Glomerular visceral epithelial cell (primary cell): ENCODE measurements at regions not wholly inside any gene's neighbourhood (a gene's known extent, or its start where the extent isn't known, plus 50 kb on each side); places are given as distances from the start of the nearest gene placed in this dataset.

Source experiments
- DNase-seq: peaks from one replicate; pipeline ENCODE4 v3.0.0-alpha.2; 2016; ENCODE audit errors: extremely low spot score

- DNase-seq: no peak
Observed at GRCh38 chr16:82358606-82359221, 188.7 kb upstream of the MPHOSPH6 start.

DNA sequence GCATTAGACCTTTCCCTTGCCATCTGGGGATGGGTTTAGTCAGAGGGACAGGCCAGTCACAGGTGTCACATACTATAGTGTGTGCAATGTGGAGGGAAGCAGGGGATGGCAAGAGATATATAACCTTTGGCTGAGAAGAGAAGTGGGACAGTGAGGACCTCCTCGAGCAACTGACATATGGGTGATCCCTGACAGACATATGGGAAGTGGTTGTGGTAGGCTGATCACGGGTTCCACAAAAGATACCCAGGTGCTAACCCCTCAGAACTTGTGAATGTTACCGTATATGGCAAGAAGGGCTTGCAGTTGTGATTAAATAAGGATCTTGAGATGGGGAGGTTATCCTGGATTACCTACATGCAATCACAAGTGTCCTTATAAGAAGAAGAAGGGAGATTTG is 188.1 kb upstream of the MPHOSPH6 start:
- no peak for DNase-seq

GRCh38 chr16:82357237-82357636 is 187.2 kb upstream of the MPHOSPH6 start:
- DNase-seq: no peak

DNA sequence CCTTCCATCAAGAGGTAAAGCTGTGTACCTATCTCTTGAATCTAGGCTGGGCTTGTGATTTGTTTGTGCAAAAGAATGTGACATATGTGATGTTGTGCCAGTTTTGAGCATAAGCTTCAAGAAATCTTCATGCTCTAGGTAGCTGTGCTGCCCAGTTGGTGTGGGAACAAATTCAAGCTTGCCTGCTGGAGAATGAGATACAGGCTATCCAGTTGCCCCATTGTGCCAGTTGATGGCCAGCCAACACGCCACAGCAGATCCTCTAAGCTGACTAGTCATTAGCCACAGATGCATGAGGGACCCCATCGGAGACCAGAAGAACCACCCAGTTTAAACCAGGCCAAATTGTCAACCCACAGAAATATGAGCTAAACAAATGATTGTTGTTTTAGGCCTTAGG is 180.5 kb upstream of the MPHOSPH6 start:
- no peak for DNase-seq

- DNase-seq: no peak
Observed at GRCh38 chr16:82345318-82345717, 175.3 kb upstream of the MPHOSPH6 start.

DNA sequence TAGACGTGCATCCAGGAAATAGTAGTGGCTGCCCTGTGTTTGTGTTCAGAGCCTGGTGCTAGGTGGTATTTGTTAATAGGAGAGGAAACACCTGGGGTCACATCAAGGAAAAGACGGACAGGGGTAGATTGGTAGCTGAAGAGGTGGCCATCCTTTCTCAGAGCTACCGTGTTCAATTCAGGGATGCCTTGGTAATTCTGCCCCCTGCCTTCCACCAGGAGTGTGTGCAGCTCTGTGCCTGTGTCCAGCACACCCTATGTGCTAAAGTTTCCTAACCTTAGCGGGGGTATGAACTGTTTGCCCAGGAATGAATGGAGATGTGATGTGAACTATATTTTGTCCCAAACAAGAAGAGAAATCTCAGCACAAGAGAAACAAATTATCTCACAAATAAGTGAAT is 174.1 kb upstream of the MPHOSPH6 start:
- DNase-seq: no peak

DNA sequence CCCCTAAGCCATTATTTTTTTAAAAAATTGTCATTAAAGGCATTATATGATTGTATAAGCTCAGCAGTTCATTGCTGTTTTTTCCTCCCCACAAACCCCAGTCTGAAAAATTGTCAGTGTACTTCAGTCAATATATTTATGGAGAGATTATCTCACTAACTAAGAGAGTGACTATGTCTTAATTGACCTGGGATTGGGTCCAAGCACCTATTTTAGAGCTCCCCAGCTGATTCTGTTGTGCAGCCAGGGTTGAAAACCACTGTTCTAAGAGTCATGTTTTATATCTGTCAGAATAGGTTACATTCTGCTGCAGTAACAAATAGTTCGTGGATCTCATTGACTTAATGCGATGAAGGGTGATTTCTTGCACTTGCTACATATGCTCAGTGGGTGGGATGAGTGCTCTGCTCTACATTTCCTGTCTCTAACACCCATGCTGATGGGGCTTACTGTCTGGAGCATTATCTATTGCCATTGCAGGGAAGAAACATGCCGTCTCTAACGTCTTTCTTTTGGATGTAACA is 171.2 kb upstream of the MPHOSPH6 start:
- no peak for DNase-seq

DNA sequence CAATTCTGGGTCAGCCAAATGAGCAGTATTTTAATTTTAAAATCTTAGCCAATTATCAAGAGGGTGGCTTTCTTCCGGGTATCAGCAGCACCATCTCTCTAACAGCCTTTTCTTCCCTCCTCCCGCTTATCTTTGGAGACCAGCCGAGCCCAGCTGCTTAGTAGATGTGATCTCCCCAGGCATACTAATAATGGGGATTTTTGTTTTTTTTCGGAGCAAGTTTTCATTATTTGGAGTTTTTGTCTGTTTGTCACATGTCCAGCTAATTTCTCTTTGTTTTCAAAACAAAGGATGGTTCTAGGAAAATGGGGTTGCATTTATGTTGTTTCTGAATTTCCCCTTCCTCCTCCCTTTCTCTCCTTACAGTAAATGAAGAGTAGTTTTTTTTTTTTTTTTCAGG is 170.5 kb upstream of the MPHOSPH6 start:
- no peak for DNase-seq

GRCh38 chr16:82337355-82337754 is 167.3 kb upstream of the MPHOSPH6 start:
- DNase-seq: no peak

DNA sequence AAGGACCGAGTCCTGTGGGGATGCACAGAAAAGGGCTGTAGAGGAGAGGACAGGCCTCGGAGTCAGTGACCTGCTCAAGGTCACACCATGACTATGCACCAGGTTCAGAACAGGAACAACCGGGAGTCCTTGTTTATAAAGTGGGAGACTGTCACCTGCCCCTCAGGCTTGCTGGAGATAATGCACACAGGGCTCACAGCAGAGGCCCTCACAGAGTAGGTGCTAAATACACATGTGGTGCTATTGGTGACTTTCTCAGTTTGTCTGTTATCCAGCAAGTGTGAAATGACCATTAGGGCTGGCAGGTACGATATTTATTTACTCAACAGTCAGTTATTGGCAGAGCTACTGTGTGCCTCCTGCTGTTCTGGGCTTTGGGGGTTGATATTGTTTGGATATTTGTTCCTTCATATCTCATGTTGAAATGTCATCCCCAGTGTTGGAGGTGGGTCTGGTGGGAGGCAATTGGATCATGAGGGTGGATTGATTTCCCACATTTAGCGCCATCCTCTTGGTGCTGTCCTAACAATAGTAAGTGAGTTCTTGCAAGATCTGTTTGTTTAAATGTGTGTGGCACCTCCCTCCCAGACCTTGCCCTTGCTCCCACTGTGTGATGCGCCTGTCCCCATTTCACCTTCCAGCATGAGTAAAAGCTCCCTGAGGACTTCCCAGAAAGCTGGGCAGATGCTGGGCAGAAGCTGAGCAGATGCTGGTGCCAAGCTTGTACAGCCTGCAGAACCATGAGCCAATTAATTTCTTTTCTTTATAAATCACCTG is 162.1 kb upstream of the MPHOSPH6 start:
- no peak for DNase-seq

DNA sequence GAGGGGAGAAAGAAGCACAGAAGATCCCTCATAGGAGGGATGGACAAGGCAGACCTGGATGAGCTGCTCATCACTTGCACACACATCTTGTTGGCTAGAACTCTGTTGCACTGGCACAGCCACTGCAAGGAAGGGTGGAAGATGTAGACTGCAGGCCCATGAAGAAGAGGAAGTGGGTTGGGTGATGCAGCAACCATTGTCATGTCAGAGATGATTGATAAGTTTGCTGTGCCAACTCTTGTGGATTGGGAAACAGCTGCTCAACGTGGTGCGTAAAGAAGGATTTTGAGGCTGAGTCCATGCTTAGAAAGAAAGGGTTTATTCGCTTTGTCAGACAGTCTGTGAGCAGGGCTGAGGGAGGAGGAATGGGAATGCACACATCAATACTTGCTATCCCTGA is 161.4 kb upstream of the MPHOSPH6 start:
- DNase-seq: no peak

- DNase-seq: no peak
Observed at GRCh38 chr16:82329504-82330192, 159.6 kb upstream of the MPHOSPH6 start.

DNA sequence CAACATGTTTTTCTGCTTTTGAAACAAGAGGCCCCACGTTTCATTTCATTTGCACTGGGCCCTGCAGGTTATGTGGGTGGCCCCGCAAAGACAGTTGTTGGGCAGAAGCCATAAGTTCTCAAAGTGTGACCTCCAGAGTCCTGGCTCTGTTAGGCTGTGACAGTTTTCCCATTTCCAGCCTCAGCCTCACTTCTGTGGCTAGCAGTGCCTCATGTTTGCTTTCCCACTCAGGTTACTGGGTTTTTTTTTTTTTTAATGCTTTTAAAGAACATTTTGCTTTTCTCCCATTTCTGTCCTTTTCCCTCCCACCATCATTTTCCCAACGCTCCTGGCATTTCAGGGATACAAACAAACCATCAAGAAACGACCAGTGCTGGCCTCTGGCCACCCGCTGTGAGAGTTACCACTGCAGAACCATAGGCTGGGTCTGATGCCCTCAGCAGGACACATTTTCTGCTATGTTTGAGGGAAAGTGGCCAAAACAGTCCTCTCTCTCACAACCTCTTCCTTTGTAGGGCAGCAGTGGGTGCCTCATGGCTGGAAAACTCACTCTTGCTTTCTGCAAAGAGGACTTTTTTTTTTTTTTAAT is 159.0 kb upstream of the MPHOSPH6 start:
- DNase-seq: no peak

- DNase-seq: no peak
Observed at GRCh38 chr16:82323171-82323570, 153.1 kb upstream of the MPHOSPH6 start.

- no peak for DNase-seq
Observed at GRCh38 chr16:82322177-82322576, 152.2 kb upstream of the MPHOSPH6 start.

GRCh38 chr16:82319038-82319437 is 149.0 kb upstream of the MPHOSPH6 start:
- DNase-seq: no peak

DNA sequence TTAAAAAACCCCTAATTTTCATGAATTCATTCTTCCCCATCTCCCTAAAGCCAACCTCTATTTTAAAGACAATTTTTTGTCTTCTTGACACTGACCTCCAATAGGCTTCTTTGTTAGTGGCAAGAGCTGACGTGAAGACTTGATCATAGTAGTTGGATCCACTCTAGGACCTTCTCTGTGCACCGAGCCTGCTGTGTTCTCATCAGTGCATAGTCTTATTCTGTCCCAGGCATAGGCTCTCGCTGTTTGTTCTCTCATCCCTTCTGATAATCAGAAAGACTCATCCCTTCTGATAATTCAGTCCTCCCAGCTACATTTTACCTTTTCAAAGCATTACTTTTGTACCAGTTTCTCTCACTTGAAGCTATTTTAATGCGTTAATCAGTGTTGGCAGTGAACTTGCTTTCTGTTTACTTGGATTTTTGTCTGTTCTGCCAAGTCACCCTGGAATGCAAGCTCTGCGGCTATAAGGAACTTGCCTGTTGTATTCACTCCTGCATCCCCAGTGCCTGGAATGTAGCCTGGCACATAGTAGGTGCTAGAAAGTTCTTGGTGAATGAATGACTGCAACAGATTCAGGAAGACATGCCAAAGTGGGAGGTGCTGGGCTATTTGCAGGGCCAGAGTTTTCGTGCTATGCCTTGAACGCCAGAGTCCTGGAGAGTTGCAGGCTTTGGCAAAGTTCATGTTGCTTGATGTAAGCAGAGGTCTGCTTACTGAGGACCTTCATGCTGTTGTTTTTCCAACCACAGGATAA is 147.6 kb upstream of the MPHOSPH6 start:
- no peak for DNase-seq

- no peak for DNase-seq
Observed at GRCh38 chr16:82313754-82314153, 143.7 kb upstream of the MPHOSPH6 start.

DNA sequence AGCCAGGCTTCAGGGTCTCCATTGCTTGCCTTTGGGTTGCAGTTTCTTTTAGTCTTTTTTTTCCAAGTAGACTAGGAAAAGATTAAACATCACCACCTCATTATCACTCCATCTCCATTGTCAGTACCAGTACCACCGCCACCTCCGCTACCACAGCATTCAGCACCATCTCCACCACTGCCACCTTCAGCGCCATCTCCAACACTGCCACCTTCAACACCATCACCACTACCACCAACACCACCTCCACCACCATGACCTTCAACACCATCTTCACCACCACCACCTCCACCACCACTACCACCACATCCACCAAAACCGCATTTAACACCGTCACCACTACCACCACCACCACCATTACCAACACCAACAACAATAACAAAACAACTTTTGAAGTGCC is 141.5 kb upstream of the MPHOSPH6 start:
- no peak for DNase-seq

DNA sequence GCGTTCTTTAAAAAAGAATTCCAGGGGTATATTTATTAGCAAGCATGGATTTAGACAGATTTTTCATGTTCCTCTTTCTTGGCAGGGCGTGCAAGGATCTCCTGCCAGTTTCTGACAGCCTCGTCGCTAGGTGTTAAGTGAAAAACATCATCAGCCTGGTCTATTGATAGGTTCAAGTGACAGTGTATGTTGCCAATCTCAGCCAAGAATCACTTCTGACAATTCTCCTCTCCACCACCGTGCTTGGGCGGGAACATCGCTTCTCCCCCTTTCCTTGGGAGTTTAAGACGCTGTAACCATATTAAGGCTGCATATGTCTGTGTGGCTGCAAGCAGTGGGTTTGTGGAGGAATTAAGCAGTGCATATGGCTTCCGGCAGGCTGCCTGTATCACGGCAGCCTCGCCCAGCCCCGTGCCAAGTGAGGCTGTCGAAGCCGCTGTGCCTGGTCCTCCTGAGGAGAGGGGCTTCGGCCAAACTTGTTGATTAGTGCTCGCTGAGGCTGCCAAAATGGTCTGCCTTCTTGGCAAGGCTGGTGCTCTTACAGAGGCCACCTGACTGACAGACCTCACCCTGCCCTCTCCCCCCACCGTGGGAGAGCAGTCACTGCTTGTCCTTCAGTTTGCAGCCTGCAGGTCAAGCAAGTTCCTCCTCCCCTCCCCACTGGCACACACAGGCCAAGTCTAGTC is 132.2 kb upstream of the MPHOSPH6 start:
- DNase-seq: no peak

- DNase-seq: no peak
Observed at GRCh38 chr16:82301146-82301755, 131.2 kb upstream of the MPHOSPH6 start.
